Medulla oblongata (tissue), 1 donor: ENCODE measurements at regions not wholly inside any gene's neighbourhood (a gene's known extent, or its start where the extent isn't known, plus 50 kb on each side); places are given as distances from the start of the nearest gene placed in this dataset.

Experiments
- DNase-seq: peaks from one replicate; pipeline ENCODE4 v3.0.0-alpha.2; 2015; ENCODE audit errors: extremely low spot score

DNA sequence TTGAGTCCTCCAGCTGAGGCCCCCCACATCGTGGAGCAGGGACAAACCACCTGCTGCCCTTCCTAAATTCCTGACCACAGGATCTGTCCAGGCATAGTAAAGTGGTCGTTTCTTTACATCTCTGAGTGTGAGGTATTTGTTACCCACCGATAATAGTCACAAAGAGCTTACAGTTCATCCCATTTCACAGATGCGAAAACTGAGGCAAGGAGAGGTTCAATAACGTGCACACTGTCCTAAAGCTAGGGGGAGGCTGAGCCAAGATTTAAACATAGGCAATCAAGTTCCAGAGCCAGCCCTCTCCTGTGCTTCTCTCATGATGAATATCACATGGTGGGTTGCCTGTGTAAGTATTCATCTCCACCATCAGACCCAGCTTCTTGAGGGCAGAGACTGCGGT, 135.4 kb downstream of the CCT6B start:
- DNase-seq: no peak

DNA sequence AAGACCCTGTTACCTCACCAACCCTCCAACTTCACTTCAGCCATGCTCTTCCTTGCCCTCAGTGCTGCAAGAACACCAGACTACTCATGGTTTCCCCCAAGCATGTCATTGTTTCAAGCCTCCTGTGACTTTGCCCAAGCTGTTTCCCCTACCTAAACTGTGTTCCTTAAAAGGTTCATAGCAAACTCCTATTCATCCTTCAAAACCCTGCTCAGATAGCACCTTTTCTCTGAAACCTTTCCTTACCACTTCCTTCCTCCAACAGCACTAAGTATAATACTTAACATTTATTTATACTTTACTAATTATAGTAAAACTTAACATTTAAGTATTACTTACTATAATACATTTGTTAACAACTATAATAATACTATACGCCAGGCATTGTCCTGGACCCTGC, 136.2 kb downstream of the CCT6B start:
- no peak for DNase-seq

DNA sequence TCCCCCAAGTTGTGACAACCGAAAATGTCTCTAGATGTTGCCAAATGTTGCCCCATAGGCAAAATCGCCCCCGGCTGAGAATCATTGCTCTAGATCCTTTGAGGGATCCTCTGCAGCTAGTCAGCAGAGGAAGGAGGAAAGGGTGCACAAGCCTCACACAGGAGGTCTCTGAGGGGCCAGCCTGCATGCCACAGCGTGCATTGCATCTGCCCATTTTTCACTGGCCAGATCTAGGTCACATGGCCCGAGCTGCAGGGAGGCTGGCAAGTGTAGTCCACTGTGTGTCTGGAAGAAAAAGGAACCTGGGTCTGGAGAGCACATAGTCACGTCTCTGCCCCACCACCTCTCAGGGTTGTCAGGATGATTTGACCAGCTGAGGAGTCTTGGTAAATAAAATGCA, 138.2 kb downstream of the CCT6B start:
- no peak for DNase-seq

DNA sequence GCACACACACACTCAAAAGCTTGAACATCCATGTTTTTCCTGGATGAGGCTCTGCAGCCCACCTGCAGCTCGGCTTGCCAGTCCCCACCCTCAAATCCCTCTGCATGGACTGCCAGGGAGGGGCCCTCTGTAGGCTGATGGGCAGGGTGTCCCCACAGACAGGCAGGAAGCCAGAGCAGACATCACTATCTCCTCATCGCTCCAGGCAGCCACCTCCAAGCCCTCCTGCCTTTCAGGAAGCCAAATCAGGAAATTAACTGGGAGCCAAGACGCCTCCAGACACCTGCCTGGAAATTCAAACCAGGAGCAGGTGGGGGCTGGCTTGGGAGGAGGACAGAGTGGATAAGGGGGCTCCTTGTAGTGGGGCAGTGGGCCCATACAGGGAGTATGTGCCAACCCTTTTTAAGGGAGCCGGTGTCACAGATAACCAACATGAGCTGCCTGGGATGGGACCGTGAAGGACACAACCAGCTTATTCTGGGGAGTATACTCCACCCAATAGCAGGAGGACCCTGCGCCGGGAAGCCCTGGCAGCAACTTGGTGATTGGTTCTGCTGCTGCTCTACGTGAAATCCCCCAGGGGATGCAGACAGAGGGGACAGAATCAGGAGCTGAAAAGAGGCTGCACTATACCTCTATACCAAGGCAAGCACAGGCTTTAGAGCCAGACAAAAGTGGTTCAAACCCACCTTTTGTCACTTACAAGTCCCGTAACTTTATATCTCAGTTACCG, 139.1 kb downstream of the CCT6B start:
- no peak for DNase-seq

DNA sequence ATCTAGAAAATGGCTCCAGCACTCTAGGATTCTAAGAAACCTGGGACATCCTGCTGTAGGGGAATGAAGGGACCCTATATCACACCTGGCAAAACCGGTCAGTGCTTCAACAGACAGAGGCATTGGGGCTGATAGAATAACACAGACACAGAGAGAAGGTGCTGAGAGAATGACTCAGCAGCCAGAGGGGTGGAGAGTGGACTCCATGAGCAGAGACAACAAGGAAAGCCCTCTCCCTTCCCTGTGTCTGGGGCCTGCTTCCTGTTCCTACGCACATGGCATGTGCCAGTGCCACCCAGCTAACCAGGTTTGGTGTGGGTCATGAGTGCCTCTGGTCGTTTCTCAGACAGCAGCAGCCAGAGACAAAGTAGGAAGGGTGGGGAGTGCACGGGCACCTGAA, 140.3 kb downstream of the CCT6B start:
- no peak for DNase-seq

DNA sequence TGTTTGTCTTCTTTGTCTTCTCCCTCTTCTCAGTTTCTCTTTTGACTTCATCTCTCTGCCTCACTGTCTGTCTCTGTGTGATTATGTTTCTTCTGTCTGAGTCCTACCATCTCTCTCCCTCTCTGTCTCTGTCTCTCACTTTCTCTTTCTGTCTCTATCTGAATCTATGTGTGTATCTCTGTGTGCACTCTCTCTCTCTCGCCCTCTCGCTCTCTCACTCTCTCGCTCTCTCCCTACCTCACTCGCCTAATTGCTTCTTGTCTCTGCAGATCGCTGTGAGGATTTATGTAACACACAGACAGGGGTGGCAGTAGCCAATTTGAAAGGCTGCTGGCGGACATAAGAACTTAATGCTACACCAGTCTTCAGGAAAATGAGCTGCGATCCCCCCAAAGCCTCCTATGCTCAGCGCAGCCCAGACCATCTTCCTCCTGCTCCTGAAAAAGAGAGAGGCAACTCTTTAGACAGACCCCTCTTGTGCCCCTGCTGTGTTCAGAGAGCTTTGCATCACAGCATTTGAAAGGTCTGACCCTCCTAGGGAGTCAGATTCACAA, 140.9 kb downstream of the CCT6B start:
- no peak for DNase-seq

DNA sequence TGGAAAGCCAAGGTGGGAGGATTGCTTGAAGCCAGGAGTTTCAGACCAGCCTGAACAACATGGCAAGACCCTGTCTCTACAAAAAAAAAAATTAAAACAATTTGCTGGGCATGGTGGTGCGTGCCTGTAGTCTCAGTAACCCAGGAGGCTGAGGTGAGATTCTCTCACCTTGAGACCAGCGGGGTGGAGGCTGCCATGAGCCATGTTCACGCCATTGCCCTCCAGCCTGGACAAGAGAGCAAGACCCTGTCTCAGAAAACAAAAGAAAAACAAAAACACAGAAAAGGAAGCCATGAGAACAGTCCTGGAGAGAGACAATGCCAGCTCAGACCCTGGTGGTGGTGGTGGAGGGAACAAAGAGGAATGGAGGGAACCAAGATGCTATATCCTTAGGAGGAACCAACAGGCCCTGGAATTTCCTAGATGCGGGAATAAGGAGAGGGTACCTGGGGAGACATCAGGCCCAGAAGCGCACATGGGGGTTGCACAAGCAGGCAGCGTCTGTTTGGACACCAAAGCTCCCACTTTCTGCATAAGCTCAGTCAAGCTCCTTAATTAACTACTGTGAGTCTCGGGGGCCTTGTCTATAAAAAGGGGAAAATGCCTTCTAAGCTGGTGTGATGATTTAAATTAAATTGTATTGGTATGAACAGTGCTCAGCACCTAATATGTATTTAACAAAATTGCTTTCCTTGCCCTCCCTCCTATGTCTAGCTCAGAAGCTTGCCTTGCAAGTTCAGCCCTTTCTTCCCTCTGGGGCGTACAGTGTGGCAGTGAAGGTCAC, 143.8 kb downstream of the CCT6B start:
- DNase-seq: no peak

DNA sequence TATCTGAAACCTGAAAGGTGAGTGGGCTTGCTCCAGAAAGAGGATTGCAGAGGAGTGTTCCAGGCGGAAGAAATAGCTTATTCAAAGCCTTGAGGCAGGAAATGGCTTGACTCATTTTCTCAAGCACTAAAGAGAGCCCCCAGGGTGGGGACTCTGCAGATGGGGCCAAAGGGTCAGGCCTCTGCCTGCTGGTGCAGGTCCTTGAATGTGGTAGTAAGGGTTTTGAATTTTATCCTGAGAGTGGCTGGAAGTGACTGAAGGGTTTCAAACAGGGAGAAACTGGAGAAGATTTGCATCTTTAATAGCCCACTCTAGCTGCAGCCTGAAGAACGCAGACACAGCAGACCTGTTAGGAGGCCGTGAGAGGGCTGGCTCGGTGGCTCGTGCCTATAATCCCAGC, 144.4 kb downstream of the CCT6B start:
- DNase-seq: no peak

DNA sequence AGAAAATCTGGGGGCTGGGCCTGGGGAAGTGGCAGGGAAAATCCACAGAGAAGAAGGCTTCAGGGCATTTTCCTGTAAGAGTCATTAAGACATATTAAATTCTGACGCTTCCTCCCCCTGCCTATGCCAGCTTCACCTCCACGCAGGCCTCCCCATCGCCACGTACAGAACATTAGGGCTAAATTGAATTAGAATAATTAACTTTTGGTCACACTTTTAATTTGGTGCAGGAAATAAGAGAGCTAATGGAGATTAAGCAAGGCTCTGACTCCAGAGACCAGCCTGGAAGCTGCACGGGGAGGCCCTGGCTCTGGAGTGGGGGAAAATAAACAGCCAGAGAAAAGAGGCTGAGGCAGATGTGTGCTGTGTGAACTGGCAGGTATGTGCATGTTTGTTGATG, 148.0 kb downstream of the CCT6B start:
- no peak for DNase-seq

DNA sequence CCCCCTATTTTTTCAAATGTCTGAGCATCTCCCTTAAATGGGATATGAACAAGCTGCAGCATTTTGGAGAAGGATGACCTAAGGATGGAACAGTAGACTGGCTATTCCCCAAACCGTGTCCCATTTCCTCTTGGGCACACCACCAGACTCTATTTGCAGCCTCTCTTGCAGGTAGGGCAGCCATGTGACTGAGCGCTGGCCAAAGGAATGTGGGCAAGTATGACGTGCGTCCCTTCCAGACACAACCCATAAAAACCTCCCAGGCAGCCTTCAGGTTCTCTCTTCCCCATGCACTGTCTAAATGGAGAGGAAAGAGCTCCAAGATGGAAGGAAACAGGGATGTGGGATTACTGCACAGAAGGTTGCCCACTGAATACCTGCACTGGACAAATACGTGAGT, 149.7 kb downstream of the CCT6B start:
- DNase-seq: no peak

DNA sequence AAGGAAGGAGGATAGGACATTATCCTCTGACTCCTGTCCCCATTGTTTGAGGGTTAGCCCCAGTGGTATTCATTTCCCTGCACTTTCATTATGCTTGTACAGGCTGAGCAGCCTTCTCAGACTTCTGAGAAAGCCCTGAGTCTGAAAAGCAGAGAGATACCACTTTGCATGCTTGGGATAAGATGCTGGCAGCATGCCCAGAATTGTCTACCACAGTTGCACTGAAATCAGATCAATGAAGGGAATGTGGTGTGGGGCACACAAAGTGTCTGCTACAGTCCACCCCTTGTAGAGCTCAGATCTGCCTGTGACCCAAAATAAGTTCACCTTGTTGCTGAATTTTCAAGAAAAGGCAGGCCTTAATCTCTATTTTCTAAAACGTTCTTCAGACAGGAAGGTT, 160.6 kb downstream of the CCT6B start:
- no peak for DNase-seq

DNA sequence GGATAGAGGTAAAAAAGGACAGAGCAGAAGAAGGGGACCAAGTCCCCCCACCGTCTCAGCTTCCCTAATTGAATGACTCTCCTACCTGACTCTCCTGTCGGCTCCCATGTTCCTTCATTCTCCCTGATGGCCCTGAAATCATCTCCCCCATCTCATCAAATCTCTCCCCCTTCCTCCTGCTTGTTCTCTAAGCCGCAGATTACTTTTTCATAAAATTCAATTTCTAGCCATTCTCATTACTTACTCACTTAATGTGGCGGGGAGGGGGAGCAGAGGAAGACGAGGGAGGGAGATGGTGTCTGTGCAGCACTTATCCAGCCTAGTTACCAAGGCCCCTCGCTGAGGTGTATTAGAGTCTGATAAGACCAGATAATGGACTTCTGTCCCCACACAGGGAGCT, 161.5 kb downstream of the CCT6B start:
- no peak for DNase-seq

DNA sequence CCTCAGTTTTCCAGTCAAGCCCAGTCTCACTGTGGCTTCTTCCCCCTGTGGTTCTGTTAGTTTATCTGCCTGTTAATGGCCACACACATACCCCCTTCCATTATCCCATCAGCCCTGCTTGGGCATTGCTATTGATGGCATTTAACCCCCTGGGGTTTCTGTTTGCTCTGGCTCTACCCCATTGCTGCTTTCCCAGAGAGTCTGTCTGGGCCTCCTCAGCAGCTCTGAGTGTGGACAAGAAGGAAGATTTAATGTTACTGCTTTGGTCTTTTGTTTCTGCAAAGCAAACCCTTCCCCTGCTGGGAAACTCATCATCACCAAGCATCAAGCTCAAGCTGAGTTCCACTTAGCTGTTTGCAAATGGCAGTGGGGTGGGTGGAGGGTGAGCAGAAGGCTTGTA, 162.7 kb downstream of the CCT6B start:
- DNase-seq: no peak

DNA sequence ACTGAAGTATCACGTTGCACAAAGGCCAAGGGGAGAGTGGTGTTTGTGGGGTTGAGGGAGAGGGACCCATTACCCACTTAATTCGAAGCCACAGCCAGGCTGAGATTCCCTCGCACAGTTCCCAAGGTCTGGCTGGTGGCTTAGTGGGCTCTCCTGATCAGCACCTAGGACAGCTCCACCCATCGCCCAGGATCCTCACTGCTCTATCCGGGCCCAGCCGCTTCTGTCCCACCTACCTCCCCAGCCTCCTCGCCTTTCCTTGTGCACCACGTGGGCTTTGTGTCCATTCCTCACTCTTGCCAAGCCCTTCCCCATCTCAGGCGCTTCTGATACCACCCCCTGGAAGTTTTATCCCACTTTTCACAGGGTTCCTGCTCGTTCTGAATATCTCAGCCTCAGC, 163.5 kb downstream of the CCT6B start:
- no peak for DNase-seq

DNA sequence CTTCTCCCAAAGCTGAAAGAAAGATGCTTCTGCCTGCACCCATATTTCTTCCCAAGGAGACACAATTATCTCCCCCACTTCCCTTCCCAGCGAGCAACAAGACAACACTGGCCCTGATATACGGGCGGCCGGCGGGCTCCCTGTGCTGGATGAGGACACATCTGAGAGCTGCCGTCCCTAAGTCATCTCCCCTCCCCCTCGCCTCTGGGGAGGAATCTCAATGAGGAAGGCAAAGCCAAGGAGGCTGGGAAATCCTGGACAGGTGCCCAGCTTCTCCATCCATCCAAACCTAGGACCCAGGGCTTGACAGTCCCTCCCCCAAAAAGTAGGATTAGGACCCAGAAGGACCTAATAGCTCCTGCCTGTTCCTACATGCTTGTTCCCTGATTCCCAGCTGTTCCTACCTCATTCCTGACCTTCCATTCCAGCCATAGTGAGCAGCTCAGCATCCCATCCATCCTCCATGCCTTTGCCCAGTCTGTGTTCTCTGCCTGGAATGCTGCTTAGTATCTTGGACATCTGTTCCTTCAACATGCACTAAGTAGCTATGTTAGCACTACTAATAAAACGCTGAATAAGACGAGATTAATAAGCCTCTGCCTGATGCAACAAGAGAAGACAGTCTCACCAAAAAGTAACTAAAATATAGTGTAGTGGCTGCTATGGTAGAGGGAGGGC, 167.9 kb downstream of the CCT6B start:
- DNase-seq: no peak

DNA sequence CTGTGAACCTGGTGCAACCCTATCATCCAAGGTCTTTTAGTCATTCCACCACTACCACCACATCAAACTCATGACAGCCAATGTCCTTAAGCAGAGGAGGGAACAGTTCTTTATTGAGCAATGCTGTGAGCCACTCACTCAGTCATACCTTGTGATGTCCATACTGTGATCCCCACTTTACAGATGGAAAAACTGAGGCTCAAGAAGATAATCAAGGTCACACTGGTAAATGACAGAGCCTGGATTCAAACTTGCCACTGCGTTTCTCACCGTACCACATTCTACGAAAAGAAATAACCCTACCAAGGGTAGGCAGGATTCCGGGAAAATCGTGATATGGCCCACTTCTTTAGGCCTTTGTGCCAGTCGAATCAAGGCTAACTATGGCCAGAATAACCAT, 172.6 kb downstream of the CCT6B start:
- DNase-seq: no peak

DNA sequence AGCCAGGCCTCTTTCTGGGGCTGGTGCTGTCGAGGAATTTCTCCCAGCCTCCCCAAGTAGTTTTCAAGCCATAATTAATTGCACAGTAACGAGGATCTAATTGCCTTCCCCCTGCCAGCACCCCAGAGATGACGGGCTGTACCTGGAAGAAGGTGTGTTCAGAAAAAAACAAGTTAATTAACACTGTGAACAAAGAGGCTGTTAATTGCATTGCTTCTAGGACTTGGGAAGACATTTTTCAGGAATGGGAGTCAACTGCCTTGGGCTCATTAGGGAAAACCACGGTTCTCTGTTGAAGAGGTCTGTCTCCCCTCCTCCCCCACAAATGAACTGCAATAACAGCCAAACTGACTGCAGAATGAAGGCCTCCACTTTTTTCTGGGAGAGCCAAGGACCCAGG, 176.7 kb downstream of the CCT6B start:
- no peak for DNase-seq

DNA sequence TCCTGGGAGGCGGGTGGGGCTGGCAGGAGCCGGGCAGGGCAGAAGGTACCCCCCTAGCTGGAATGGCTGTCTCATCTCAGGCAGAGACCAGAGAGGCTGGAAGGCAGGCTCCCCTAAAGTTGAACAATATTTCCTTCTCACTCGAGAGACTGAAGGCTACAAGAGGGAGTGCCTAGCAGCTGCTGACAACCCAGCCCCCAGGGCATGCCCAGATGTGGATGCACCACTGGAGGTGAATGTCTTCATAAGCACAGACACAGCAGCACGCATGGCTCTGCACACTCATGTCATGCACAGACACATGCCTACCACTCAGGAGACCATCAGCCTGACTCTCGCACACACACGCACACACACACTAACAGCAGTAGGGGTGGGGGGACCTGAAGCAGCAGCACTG, 179.0 kb downstream of the CCT6B start:
- DNase-seq: no peak

DNA sequence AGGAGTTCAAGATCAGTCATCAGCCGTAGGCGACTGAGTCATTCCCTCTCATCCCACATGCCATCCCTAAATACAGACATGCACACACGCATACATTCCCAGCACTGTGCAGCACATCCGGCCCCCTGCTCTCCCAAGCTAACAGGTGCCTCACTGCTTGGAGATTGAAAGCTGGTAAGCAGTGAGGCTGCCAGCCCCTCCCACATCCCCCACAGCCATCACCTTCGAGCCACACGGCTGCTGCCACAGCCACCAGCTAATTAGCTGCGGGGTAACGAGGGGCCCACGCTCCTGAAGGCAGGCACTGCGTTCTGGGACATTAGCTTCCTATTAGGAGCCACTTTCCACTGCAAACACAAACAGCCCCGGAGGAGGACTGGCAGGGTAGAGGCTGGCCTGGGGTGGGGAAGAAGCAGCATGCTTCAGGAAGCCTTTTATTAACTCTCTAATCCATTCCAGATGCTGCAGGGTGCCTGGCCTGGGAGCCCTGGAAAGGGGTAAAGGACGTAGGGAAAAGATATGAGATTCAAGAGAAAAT, 179.6 kb downstream of the CCT6B start:
- DNase-seq: no peak

DNA sequence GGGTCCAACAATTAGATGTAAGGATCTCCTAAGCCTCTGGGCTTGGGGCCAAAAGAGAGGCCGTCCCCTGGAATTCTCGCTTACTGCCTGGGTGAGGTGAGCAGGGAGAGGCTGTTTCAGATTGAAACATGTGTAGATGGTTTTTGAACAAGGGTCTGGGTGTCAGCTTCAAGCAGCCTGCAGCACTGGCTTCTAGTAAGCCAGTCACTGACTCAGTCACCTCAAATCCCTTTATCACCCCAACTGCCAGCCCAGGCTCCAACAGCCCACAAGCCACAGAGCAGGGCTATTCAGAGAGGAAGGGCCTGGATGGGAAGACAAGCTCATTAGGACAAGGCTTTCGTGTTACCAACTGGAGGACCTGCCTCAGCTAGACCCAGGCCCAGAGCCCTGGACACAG, 180.2 kb downstream of the CCT6B start:
- DNase-seq: no peak

DNA sequence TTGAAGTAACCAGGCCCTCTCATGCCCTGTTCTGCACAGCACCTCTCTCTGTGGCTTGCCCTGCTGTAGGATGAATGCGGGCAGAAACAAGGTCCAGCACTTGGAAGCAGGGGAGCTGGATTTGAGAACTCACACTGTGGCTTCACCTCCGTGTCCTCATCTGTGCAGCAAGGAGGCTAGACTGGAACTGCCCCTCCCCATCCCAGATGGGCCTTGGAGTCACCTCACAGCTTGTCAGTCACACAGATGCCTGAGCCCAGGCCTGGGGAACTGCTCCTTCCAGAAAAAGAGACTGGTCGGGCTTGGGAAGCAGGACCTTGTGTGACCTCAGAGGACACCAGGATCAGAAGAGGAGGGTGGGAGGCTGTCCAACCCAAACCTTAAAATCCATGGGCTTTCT, 180.8 kb downstream of the CCT6B start:
- no peak for DNase-seq
